Stimulated activated CD4-positive, alpha-beta T cell treated with anti-CD3 and anti-CD28 coated beads, Interleukin-15, amount 100 ng/mL, for 48 hours (primary cell): ENCODE measurements at regions not wholly inside any gene's neighbourhood (a gene's known extent, or its start where the extent isn't known, plus 50 kb on each side); places are given as distances from the start of the nearest gene placed in this dataset.
A peak's percentile ranks its signal among the peaks of the same experiment; 100 is the strongest.

ENCODE experiments used
- DNase-seq, 2 donors: peaks; one replicate each; pipeline ENCODE4 v3.0.0-alpha.2; 2020; ENCODE audit warnings: low read depth in 2 of 2

DNA sequence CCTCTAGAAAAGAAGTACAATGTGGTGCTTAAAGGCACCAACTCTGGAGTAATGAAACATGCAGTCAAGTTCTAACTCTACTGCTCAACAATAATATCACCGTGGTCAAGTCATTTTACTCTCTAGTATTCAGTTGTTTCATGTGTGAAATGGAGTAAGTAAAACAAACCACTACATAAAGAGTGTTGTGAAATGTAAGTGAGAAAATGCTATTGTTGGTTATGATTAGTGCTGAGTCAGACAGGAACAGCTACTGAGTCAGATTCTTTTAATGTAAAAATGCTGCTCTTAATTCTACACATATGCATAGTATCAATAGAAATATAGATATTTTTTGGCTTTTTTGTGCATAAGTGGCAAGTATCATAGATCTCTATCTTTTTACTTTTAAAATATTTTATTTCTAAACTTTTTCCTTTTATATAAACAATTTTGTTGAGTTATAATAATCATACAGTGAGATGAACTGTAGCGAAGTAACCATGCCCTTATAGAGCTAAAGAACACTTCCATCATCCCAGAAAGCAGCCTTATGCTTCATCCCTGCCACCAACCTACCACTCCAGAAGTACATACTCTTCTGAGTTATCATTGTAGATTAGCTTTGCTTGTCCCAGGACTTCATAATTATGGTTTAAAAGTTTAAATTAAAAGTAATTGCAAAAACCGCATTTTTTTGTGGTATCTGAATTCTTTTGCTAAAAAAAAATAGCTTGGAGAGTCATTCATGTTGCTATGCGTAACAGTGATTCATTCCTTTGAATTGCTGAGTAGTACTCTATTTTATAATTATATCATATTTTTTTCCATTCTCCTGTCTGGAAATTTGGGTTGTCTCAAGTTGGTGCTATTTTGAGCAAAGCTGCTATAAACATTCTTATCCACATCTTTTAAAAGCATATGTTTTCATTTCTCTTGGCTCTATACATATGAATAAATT, 548.2 kb upstream of the CLINT1 start:
- DNase-seq = no peak

DNA sequence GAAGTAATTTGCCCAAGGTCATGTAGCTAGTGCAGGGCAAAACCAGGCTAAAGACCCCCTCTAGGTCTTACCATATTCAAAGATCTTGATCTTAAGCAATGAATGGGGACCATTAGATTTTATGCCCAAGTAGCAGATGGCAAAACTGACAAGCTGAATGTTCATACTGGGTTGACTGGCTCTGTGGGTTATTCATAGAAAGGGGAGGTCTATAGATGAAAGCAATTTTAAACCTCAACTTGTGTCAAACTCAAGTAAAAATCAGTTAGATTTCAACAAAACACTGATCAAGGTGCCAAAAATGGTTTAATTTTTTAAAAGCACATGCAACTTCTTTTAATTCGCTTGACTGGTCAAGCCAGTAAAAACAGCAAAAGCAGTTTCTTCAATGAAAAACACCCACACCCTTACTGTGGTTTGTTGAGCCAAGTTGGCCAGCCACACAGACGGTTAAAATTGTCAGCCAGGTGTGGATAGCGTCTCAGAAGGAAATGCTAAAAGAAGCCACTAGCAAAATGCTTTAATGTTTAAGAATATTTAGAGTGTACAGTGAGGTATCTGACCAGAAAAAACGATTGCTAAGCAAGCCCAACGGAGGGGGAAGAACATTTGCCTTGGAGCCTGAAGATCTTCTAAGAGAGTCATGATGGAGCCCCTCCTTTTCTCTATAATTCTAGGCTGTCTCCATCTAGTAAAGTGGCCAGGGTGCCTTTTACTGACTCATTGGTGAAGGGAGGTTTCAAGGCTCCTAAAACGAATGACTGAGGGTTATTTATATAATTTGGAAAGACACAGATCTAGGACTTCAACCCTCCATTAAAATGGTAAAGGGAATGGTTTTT, 539.6 kb upstream of the CLINT1 start:
- DNase-seq = no peak

DNA sequence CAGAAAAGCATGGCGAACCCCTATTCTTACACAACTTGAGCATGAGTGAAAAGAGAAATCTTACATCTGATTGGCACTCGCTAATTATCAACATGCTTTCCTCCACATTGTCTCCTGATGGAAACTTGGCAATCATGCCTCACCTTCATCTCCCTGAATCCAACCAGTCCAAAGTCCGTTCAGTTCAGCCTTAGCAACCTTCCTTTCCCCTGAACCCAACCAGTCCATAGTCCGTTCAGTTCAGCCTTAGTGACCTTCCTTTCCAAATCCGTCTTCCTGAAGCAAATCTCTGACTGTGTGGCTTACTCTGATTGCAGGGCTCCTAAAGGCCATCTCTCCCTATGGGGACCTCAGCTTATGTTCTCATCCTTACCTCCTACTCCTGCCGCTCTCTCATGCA, 538.3 kb upstream of the CLINT1 start:
- no peak for DNase-seq

DNA sequence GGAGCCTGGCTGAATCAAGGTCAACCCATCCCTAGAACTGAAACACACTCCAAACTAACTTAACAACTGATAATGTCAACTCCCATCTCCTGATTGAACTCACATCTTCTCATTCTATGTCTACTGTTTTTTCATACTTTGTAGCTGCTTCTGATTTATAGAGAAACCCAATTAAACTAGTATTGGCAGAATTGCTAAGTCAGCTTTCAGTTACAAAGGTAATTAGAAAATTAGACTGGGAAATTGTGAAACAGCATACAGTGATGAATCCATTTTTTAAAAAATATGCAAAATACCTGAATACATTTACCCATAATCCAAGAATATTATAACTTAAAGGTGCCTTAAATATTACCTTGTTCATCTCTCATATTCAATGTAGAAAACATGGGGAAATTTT, 535.2 kb upstream of the CLINT1 start:
- no peak for DNase-seq

DNA sequence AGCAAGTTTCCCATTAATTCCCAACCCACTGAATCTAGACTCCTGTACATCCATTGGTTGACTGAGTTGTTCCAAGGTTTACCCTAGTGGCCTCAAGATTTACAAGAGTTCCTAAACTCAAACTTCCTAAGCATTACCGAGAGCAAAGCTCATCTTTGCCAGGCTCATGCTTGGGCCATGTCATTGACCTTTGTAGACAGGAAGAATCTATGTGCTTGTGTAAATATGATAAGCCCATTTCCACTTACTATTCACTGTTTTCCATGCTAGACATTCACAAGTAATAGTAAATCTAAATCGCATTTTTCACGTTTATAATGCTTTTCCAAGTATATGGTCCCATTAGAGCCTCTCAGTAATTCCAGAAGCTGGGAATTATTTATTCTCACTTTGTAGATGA, 534.5 kb upstream of the CLINT1 start:
- DNase-seq = no peak

DNA sequence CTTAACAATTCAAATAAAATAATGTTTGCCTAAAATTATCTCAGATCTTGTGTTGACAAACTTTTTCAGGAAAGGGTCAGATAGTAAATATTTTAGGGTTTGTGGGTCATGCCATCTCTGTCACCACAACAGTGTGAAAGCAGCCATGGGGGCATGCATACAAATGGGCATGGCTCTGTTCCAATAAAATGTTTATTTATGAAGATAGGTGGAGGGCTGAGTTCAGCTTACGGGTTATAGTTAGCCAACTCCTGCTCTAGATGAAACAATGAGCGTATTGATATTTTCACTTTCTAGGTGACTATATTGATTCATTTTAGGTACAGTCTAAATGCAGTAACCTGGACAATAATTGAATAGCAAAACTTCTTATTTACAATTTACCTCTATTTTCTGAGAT, 533.8 kb upstream of the CLINT1 start:
- DNase-seq = no peak

DNA sequence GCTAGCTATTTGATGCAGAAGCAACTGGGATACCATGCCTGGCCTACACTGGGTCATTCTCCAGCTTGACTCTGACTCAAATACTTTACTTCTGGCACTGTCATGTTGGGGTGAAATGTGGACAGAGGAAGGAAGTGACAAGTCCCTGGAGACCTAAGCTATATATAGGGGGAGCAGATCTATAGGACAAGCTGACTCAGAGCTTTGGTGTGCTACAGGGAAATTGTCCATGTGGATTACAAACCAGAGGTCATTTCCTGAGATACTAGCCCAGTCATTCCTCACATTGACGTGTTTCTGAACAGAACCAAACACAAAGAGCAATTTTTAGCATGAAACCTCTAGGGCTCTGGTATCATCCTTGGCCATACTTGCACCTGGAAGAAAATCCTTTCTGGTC, 531.6 kb upstream of the CLINT1 start:
- no peak for DNase-seq

DNA sequence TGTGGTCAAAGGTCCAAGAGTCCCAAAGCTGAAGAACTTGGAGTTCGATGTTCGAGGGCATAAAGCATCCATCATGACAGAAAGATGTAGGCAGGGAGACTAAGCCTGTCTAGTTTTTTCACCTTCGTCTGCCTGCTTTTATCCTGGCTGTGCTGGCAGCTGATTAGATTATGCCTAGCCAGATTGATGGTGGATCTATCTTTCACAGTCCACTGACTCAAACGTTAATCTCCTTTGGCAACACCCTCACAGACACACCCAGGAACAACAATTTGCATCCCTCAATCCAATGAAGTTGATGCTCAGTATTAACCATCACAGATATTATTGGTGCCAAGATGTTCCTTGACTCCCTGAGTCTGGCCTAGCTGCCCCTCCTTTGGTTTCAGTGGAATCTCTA, 530.8 kb upstream of the CLINT1 start:
- DNase-seq = no peak

DNA sequence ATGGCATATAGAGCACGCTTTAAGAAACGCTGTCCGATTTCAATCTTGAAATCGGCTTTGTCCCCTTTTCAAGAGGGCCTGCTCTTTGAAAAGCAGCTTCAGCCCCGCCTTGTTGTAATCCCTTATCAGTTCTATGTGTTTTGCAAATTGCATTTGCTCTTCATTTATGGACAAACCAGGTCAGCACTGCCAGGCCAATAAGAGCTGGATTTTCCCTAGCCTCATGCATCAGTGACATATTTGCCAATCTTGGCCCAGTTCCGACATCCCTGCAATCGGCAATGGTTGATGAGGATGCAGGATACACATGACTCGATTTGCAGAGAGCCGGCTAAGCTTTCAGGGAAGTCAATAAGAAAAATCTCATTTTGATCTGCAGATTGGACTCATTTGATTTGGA, 529.1 kb upstream of the CLINT1 start:
- DNase-seq = no peak

DNA sequence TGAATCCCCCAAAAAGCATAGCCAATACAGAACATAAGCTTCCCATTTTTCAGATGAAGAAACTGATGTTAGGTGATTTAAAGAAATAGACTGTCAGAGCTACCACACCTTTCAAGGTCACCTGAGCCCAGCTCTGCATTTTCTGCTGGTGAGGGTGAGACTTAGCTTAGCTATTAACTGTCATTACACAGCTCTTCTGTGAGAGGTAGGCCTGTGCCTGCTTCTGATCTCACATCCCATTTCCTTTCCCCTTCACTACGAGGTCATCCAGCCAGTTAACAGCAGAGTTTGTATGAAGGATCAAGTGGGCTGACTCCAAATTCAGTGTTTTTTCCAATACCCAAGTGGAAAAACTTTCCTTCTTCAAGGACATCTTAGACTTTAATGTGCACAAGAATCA, 528.6 kb upstream of the CLINT1 start:
- DNase-seq = no peak

DNA sequence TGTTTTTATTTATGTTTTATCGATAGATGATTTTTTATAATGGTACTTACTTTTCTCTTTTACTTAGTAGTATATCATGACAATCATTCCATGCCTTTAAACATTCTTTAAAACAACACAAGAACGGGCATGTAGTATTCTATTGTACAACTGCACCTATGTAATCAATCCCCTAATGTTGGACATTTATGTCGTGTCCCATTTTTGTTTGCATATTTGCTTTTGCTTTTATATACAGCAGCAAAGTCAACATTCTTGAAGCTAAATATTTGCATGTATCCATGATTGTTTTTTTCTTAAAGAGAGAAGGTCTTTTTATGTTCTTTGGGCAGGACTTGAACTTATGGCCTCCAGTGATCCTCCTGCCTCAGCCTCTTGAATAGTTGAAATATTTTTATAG, 527.0 kb upstream of the CLINT1 start:
- DNase-seq = no peak

DNA sequence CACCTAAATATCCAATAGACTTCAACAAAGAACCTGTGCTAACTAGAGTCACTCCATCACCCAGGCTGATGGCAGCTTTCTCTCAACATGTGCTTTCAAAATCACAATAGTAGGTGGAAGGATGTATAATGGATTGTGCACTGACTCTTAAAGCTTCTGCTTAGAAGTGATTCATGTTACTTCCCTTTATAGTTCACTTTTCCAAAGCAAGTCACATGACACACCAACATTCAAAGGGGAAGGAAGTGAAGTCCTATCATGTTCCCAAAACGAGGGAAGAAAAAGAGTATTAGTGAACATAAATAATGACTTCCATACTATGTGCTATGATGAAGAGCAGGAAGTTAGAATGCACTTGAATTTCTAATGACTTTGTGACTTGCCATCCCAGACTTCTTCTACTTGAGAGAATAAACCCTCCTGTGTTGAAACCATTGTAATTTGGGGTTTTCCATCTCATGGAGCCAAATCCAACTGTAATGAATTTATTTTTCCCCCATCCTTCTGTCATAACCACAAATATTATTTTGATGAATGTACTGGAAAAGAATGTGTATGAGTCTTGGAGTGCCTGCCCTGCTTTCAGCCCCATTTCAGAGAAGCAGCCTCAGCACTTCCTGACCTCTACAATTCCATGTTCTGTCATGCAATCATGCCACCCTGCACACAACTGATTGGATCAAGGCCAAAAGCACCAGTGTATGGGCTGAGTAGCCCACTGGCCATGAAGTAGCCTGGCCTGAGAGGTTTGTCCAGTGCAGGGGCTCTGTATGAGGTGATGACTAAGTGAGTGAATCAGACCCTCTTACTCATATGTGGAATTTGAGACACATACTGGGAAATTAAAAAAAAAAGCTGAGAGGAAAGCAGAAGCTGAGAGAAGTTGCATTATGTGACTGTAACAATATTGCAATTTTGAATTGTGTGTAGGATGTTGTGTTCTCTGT, 525.9 kb upstream of the CLINT1 start:
- no peak for DNase-seq

DNA sequence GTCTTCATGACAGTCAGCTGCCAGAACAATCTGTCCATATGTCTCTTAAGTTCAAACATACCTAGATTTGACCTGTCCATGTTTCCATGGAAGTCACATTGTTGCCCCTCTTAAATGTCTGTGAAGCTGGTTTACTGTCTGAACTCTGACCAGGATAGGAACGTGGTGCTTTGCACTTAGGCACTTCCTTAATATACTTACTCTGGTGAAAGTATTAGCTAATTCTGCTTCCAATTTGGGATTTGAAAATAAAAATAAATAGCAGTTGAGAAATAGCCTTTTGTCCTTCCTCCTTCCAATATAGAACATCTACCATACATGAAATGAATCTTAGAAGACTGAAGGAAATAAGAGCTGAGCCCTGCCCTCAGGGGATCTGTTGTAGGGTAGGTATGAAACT, 524.5 kb upstream of the CLINT1 start:
- no peak for DNase-seq

DNA sequence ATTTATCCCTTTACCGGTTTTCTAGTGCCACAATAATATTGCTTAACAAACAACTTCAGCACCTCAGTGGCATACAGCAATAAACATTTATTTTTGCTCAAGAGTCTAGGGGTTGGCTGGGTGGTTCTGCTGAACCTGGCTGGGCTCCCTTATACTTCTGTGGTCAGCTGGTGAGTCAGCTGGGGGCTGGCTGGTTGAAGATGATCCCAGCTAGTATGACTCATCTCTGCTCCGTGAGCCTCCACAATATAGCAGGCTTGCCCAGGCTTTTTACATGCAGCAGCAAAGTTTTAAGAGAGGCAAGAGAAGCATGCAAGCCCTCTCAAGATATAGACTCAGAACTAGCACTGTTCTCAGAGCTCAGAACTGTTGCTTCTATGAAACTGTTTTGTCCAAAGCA, 523.5 kb upstream of the CLINT1 start:
- peak; percentile 7 to 20 for DNase-seq

DNA sequence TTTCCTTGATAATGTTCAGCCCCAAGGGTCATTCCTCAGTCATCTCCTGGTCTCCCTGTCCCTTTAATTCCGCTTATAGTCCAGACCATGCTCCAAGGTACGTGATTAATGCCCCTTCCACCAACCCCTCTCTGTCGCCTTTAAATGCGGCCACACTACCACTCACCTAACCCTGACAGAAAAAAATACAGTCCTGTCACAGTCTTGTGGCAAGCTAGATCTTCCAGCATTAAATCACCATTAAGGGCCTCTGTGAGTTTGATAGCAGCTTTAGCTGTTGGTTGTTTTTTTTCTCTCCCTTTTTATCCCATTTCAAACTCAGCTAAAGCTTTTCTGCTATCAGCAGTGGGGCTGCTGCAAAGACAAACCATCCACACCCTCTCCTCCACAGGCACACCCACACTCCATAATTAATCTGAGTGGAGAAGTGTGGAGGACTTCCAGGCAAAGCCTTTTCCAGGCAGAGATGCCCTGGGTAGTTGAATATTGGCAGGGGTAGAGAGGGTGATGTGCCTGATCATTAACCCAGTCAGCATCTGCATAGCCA, 522.7 kb upstream of the CLINT1 start:
- no peak for DNase-seq

DNA sequence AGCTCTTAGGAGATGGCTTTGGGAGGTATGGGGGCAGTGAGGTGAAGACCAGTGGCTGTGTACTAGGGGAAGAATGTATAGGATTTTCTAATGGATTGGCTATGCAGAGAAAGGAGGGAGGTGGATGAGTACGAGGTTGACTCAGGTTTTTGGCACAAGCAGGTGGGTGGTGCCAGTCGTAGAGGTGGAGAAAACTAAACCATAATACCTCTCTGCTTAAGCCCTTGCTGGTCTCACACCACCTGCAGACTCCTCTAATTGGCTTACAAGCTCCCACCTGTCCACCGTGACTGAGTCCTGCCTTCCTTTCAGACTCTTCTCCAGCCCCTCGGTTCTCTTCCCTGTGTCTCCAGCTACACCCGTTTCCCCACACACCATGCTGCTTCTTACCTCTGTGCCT, 521.7 kb upstream of the CLINT1 start:
- no peak for DNase-seq

DNA sequence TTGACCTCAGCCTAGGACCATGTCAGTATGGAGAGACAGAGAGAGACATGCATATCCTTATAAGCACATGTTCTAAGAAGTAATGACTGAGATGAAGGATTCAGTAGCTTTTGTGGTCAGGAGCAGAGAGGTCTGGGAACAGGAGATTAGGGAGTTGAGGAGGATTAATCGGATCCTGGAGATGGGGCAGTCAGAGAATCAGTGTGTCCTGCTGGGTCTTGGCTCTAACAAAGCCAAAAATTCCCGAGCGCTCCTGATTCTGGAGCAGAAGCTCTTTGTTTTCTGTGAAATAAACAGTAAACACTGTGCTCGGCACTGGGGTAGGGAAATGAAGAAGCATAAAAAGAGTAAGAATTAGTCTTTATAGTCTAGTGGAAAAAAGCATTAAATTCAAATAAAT, 520.0 kb upstream of the CLINT1 start:
- DNase-seq = no peak

DNA sequence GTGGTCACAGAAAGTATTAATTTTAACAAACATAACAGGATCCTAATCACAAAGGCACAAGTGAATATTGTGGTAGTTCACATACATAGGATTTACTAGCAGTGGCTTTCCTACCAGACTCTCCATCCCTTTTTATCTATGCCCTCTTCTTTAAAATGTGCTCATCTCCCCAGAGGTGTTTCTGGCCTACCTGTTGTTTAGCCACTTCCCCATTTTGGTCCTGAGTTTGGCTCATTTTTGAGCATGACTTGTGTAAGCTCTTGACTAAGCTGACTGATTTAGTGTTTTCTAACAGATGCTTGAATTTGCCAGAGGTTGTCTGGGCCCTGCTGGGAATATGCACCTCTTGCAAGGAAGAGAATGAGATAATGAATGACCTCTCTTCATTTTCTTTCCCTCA, 517.7 kb upstream of the CLINT1 start:
- no peak for DNase-seq

DNA sequence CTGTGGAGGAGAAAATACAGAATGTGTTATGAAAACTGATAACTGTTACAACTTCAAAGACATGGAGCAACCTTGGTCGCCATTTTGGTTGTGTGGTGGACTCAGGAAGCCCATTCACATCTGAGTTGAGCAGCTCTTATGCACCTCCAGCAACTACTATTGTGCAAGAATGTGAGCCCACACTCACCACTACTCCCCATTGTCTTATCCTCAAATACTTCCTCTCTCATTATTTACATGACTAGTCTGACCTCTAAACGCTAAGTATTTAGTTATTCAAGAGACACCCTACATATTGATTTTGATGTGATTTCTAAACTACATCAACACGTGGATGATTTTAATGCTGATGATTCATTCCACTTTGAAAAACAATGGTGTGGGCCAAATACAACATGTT, 516.6 kb upstream of the CLINT1 start:
- DNase-seq = no peak

DNA sequence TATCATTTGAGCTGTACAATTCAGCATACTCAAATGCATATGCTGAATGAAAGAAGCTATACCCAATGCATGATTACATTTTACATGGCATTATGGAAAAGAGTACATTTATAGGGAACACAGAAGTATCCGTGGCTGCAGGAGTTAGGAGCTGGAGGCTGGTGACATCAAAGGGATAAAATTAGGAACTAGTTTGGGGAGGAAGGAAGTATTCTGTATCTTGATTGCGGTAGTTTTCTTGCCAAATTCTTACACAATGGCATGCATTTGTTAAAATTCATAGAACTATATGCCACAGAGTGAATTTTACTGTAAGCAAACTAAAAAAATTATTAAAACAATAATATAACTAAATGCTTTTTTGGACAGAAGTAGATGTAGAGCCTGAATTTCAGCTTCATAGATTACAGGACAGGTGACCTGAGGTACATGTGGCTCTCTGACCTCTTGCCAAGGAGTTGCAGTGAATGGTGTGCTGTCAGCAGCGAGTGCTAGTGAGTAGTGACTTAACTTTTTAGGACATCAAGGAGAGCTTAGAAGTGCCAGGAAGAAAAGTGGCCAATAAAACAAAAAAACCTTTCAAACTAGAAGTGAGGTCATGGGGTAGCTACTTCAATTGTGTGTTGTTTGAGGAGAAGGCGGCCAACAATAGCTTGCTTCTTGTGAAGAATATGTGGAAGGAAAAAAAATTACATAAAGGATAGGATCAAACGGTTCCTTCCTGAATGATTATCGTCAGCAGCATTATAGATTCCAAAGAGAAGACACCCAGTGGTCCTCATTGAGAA, 514.9 kb upstream of the CLINT1 start:
- DNase-seq = no peak

DNA sequence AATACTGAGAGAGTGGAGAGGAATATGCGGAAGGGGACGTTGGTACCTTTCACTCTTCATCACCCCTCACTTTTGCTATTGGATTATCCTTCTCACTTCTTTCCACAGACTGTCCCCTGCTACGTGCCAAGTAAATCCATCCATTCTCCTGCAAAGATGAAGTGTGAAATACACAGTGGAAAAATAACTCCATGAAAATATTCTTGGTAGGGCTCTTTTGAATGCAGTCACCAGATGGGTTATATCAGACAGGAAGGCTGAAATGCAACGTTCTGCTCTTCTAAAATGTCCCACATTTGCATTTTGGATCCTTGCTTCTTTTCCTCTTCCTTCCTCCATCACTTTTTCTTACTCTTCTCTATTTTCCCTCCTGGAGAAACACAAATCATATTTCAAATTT, 510.3 kb upstream of the CLINT1 start:
- DNase-seq = no peak
